ENCODE measurements at regions not wholly inside any gene's neighbourhood (a gene's known extent, or its start where the extent isn't known, plus 50 kb on each side); places are given as distances from the start of the nearest gene placed in this dataset.

- no peak overlapping the region for H3K27ac ChIP-seq (ENCODE audit: low read length)
- peaks cover 2% of the 10 kb centered on the region; the same call in 1 of the 2 replicates for H3K27me3 ChIP-seq (ENCODE audit: control insufficient read depth, insufficient read depth, low read length)
- no peaks in the 10 kb centered on the region for H3K4me1 ChIP-seq (ENCODE audit: control insufficient read depth, insufficient read depth, low read length)
- TF ChIP-seq, protein P1, sequence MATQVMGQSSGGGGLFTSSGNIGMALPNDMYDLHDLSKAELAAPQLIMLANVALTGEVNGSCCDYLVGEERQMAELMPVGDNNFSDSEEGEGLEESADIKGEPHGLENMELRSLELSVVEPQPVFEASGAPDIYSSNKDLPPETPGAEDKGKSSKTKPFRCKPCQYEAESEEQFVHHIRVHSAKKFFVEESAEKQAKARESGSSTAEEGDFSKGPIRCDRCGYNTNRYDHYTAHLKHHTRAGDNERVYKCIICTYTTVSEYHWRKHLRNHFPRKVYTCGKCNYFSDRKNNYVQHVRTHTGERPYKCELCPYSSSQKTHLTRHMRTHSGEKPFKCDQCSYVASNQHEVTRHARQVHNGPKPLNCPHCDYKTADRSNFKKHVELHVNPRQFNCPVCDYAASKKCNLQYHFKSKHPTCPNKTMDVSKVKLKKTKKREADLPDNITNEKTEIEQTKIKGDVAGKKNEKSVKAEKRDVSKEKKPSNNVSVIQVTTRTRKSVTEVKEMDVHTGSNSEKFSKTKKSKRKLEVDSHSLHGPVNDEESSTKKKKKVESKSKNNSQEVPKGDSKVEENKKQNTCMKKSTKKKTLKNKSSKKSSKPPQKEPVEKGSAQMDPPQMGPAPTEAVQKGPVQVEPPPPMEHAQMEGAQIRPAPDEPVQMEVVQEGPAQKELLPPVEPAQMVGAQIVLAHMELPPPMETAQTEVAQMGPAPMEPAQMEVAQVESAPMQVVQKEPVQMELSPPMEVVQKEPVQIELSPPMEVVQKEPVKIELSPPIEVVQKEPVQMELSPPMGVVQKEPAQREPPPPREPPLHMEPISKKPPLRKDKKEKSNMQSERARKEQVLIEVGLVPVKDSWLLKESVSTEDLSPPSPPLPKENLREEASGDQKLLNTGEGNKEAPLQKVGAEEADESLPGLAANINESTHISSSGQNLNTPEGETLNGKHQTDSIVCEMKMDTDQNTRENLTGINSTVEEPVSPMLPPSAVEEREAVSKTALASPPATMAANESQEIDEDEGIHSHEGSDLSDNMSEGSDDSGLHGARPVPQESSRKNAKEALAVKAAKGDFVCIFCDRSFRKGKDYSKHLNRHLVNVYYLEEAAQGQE (IDR thresholded peaks at IDR 0.05; ENCODE audit: insufficient read depth in 1 of 2, low read depth in 2 of 2, low read length in 1 of 2), result no peak
- no peak for TF ChIP-seq SIN3A (IDR thresholded peaks at IDR 0.05; ENCODE audit: borderline replicate concordance, insufficient read depth, low read depth, low read length)
- TF ChIP-seq TCF7L2 (IDR thresholded peaks at IDR 0.05; ENCODE audit: low read depth, low read length), result no peak
- no peak for TF ChIP-seq POLR2AphosphoS5 (IDR thresholded peaks at IDR 0.05; ENCODE audit: low read depth, low read length)
- no peak for TF ChIP-seq CTCF (IDR thresholded peaks at IDR 0.05)
- ATAC-seq, result no peak
- in situ Hi-C loops (cut with HindIII; ENCODE audit: low pct_unique_long_range_greater_than_20kb, low sequenced_read_pairs), result no loop called here
- ChIA-PET CTCF (no interaction called here), POLR2A (no interaction called here)
- no peak for DNase-seq (ENCODE audit: low read depth, low spot score)
- intact Hi-C loops (cut with micrococcal nuclease; ENCODE audit: unreplicated experiment), result no loop called here
- H3K9me3 ChIP-seq (ENCODE audit: control insufficient read depth, insufficient read depth, low read depth, low read length), result no peaks in the 10 kb centered on the region
- BruUV-seq (replicated peaks), result no TSS peak
- H3K36me3 ChIP-seq (ENCODE audit: control insufficient read depth, insufficient read depth, low read length), result no peaks in the 10 kb centered on the region
- H3K4me3 ChIP-seq (ENCODE audit: low read depth in 2 of 2, low read length in 2 of 2), result no peak overlapping the region
Observed at GRCh38 chr9:93822229-93822628, 132.9 kb downstream of the BARX1 start.

- ATAC-seq, result no peak
- TF ChIP-seq, protein P1 (IDR thresholded peaks at IDR 0.05; ENCODE audit: insufficient read depth in 1 of 2, low read depth in 2 of 2, low read length in 1 of 2), result no peak
- TF ChIP-seq SIN3A (IDR thresholded peaks at IDR 0.05; ENCODE audit: borderline replicate concordance, insufficient read depth, low read depth, low read length) (no peak), POLR2AphosphoS5 (IDR thresholded peaks at IDR 0.05; ENCODE audit: low read depth, low read length) (no peak), CTCF (IDR thresholded peaks at IDR 0.05) (no peak), TCF7L2 (IDR thresholded peaks at IDR 0.05; ENCODE audit: low read depth, low read length) (no peak)
- ChIA-PET CTCF (interaction anchor here (1.6 kb wide), 1 partner anchor 141 kb away, joined by 4 read pairs; no protein-coding TSS in a partner anchor), POLR2A (no interaction called here)
- intact Hi-C loops (cut with micrococcal nuclease; ENCODE audit: unreplicated experiment) (no loop called here), in situ Hi-C loops (cut with HindIII; ENCODE audit: low pct_unique_long_range_greater_than_20kb, low sequenced_read_pairs) (no loop called here)
- no peak for DNase-seq (ENCODE audit: low read depth, low spot score)
- no peaks in the 10 kb centered on the region for H3K36me3 ChIP-seq (ENCODE audit: control insufficient read depth, insufficient read depth, low read length)
- no TSS peak for BruUV-seq (replicated peaks)
- H3K9me3 ChIP-seq (ENCODE audit: control insufficient read depth, insufficient read depth, low read depth, low read length), result no peaks in the 10 kb centered on the region
- H3K4me3 ChIP-seq (ENCODE audit: low read depth in 2 of 2, low read length in 2 of 2), result no peak overlapping the region
- H3K4me1 ChIP-seq (ENCODE audit: control insufficient read depth, insufficient read depth, low read length), result no peaks in the 10 kb centered on the region
- H3K27ac ChIP-seq (ENCODE audit: low read length), result no peak overlapping the region
- H3K27me3 ChIP-seq (ENCODE audit: control insufficient read depth, insufficient read depth, low read length), result peaks cover 2% of the 10 kb centered on the region; the same call in 1 of the 2 replicates
Observed at GRCh38 chr9:93821307-93821703, 133.8 kb downstream of the BARX1 start.

Measured in Panc1 (cell line).